Heart left ventricle (tissue), 13 donors: ENCODE measurements at regions not wholly inside any gene's neighbourhood (a gene's known extent, or its start where the extent isn't known, plus 50 kb on each side); places are given as distances from the start of the nearest gene placed in this dataset.

ENCODE experiments used
- POLR2A ChIP-seq, 2 donors: fragments of 450-650 bp; IDR thresholded peaks; one replicate each; pipeline ENCODE4 v1.6.1; 2017; ENCODE audit warnings: antibody characterized with exemption in 2 of 2, mild to moderate bottlenecking in 2 of 2, moderate library complexity in 2 of 2
- TF ChIP-seq, protein P1 (sequence below), 12 donors: fragments of 200-600 bp; sonication (generic) in 4 of 12; IDR thresholded peaks; one replicate each; pipeline versions ENCODE4 v1.5.0 to v1.8.0; 2018 to 2022; ENCODE audit warnings: antibody characterized with exemption in 12 of 12, mild to moderate bottlenecking in 5 of 12
- donor health status: ischemic (EF 13 %, LVEDD 7.1; RV severe dilation, severe dysfunction).
- donor health status: DM: no; HTN: yes; CAD: no.
- donor health status: DM: no; HTN: no; CAD: no.
- donor health status: ischemic (EF 25% LVEDD 6.9; RV normal size, moderate dysfunction).
- donor health status: ischemic (EF 25% LVEDD 5.7; RV mildly dilated, moderate dysfunction).
- donor health status: ischemic (EF 35%, LVEDD 5.7; RV mildly dilated, moderate dysfunction).
- donor health status: nonischemic (EF 11% LVEDD 7.7; RV severe dilation, severe dysfunction).
- donor health status: DM: yes; HTN: yes; CAD: no.
- donor health status: PGD.
- donor health status: ischemic (EF 29% LVEDD 5.4; RV normal size, mild dysfunction).
- donor health status: nonischemic (EF 23%, LVEDD 6.1; RV moderate dilation, normal function).

- TF ChIP-seq, protein P1, sequence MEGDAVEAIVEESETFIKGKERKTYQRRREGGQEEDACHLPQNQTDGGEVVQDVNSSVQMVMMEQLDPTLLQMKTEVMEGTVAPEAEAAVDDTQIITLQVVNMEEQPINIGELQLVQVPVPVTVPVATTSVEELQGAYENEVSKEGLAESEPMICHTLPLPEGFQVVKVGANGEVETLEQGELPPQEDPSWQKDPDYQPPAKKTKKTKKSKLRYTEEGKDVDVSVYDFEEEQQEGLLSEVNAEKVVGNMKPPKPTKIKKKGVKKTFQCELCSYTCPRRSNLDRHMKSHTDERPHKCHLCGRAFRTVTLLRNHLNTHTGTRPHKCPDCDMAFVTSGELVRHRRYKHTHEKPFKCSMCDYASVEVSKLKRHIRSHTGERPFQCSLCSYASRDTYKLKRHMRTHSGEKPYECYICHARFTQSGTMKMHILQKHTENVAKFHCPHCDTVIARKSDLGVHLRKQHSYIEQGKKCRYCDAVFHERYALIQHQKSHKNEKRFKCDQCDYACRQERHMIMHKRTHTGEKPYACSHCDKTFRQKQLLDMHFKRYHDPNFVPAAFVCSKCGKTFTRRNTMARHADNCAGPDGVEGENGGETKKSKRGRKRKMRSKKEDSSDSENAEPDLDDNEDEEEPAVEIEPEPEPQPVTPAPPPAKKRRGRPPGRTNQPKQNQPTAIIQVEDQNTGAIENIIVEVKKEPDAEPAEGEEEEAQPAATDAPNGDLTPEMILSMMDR (IDR thresholded peaks at IDR 0.05) = no peak
- TF ChIP-seq POLR2A (IDR thresholded peaks at IDR 0.05) = no peak
Observed at GRCh38 chr17:62911114-62911513, 54.9 kb upstream of the TANC2 start.
